GM03348 (cell line): ENCODE measurements at regions not wholly inside any gene's neighbourhood (a gene's known extent, or its start where the extent isn't known, plus 50 kb on each side); places are given as distances from the start of the nearest gene placed in this dataset.
"Not testable (repeated sequence)": the region's sequence is repeated elsewhere in the genome, so short reads cannot be mapped to it uniquely, and the experiment has no call there.

Experiments
- DNase-seq: peaks from one replicate; pipeline ENCODE4 v3.0.0; 2012; ENCODE audit warnings: low spot score

- DNase-seq = no peak
Measured at GRCh38 chr6:20341096-20341495, 60.6 kb upstream of the E2F3 start.

GRCh38 chr6:20341564-20341963 lies 60.1 kb upstream of the E2F3 start:
- no peak for DNase-seq

- not testable (repeated sequence) for DNase-seq
Measured at GRCh38 chr6:20346948-20347347, 54.7 kb upstream of the E2F3 start.

GRCh38 chr6:20348041-20348440 lies 53.6 kb upstream of the E2F3 start:
- no peak for DNase-seq

- DNase-seq = no peak
Measured at GRCh38 chr6:20349225-20349624, 52.5 kb upstream of the E2F3 start.

- DNase-seq = no peak
Measured at GRCh38 chr6:20350215-20350614, 51.5 kb upstream of the E2F3 start.

- no peak for DNase-seq
Measured at GRCh38 chr6:20351534-20351933, 50.1 kb upstream of the E2F3 start.
